ENCODE measurements at regions not wholly inside any gene's neighbourhood (a gene's known extent, or its start where the extent isn't known, plus 50 kb on each side); places are given as distances from the start of the nearest gene placed in this dataset.

GRCh38 chr14:101120641-101121507, 217.4 kb upstream of the RTL1 start:
- Mint-ChIP-seq H3K27me3 (peaks cover 7 to 9% of the 10 kb centered on the region in 2 donors), H3K4me1 (peaks cover 23 to 24% (median 23%) of the 10 kb centered on the region in 3 donors), H3K36me3 (no peaks in the 10 kb centered on the region), H3K9me3 (no peaks in the 10 kb centered on the region), H3K4me3 (peak overlapping the region; percentile 53 to 70 (median 68)), H3K27ac (peak overlapping the region in 1 of 2 donors; percentile 44)
- peak; percentile 38 to 48 (median 44) for ATAC-seq (replicated peaks in 1 of 4)
- peaks cover 0 to 25% of the 10 kb centered on the region in 2 experiments for H3K27me3 ChIP-seq (replicated peaks in 1 of 2; ENCODE audit: control insufficient read depth in 2 of 2, extremely low read depth in 1 of 2, insufficient read depth in 2 of 2, low read length in 1 of 2)
- peak in 9 of 35 experiments; percentile 7 to 48 (median 19) for DNase-seq
- ChIA-PET POLR2A (no interaction called here), CTCF (no interaction called here)
- H3K4me1 ChIP-seq (ENCODE audit: control insufficient read depth in 1 of 2, extremely low read depth in 1 of 2, insufficient read depth in 2 of 2, low read length in 2 of 2): peaks cover 0 to 21% of the 10 kb centered on the region in 2 experiments
- no peaks in the 10 kb centered on the region for H3K36me3 ChIP-seq (ENCODE audit: control insufficient read depth in 2 of 2, extremely low read depth in 1 of 2, insufficient read depth in 1 of 2, low read length in 1 of 2)
- H3K4me3 ChIP-seq (ENCODE audit: control insufficient read depth in 1 of 2, extremely low read depth in 1 of 2, low read length in 1 of 2): no peak overlapping the region
- no peak overlapping the region for H3K27ac ChIP-seq (ENCODE audit: low read length)
- WGBS (ENCODE audit: insufficient coverage): 27% methylated on average over 17 of the region's 19 CpGs
- H3K9me3 ChIP-seq: no peaks in the 10 kb centered on the region

DNA sequence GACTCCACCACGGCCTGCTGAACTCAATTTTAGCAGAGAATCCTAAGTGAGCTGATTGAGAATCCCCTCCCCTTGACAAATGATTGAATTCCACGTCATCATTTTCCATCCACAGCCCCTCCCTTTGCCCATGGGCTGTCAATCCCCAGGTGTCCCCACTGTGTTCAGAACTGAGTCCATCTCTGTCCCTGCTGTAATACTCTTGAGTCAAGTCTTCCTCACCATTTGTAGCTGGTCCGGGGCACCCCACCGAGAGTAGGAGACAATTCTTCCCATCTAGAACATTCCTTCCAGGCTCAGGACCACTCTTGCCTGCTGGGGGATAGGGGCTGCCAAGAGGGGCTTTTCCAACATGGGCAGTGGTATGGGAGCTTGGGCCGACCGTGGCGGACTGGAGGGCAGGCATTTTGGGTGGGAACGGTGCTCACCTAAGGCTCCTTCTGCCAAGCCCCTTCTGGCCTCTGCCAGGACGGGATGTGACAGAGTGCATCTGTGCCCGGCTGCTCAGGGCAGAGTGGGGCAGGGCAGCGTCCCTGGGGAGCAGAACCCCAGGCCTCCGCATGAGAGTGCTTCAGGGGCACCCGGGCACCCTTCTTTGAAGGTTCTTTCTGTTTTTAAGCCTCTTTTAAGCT, 218.1 kb upstream of the RTL1 start:
- ChIA-PET POLR2A (no interaction called here), CTCF (no interaction called here)
- WGBS (ENCODE audit: insufficient coverage): 75% methylated on average over 11 of the region's 13 CpGs
- H3K27ac ChIP-seq (ENCODE audit: low read length): no peak overlapping the region
- ATAC-seq (replicated peaks in 1 of 4) (no peak), DNase-seq (peak in 1 of 35 experiments; percentile 19)
- peaks cover 0 to 31% of the 10 kb centered on the region in 2 experiments for H3K27me3 ChIP-seq (replicated peaks in 1 of 2; ENCODE audit: control insufficient read depth in 2 of 2, extremely low read depth in 1 of 2, insufficient read depth in 2 of 2, low read length in 1 of 2)
- peaks cover 23 to 24% (median 23%) of the 10 kb centered on the region in 3 donors for H3K4me1 Mint-ChIP-seq
- H3K4me3 ChIP-seq (ENCODE audit: control insufficient read depth in 1 of 2, extremely low read depth in 1 of 2, low read length in 1 of 2): no peak overlapping the region
- H3K4me1 ChIP-seq (ENCODE audit: control insufficient read depth in 1 of 2, extremely low read depth in 1 of 2, insufficient read depth in 2 of 2, low read length in 2 of 2): peaks cover 0 to 21% of the 10 kb centered on the region in 2 experiments
- no peaks in the 10 kb centered on the region for H3K9me3 Mint-ChIP-seq
- no peaks in the 10 kb centered on the region for H3K36me3 ChIP-seq (ENCODE audit: control insufficient read depth in 2 of 2, extremely low read depth in 1 of 2, insufficient read depth in 1 of 2, low read length in 1 of 2)
- no peaks in the 10 kb centered on the region for H3K36me3 Mint-ChIP-seq
- H3K4me3 Mint-ChIP-seq: peak overlapping the region in 2 of 3 donors; percentile 68 to 70
- H3K9me3 ChIP-seq: no peaks in the 10 kb centered on the region
- H3K27ac Mint-ChIP-seq: no peak overlapping the region
- peaks cover 7 to 9% of the 10 kb centered on the region in 2 donors for H3K27me3 Mint-ChIP-seq

DNA sequence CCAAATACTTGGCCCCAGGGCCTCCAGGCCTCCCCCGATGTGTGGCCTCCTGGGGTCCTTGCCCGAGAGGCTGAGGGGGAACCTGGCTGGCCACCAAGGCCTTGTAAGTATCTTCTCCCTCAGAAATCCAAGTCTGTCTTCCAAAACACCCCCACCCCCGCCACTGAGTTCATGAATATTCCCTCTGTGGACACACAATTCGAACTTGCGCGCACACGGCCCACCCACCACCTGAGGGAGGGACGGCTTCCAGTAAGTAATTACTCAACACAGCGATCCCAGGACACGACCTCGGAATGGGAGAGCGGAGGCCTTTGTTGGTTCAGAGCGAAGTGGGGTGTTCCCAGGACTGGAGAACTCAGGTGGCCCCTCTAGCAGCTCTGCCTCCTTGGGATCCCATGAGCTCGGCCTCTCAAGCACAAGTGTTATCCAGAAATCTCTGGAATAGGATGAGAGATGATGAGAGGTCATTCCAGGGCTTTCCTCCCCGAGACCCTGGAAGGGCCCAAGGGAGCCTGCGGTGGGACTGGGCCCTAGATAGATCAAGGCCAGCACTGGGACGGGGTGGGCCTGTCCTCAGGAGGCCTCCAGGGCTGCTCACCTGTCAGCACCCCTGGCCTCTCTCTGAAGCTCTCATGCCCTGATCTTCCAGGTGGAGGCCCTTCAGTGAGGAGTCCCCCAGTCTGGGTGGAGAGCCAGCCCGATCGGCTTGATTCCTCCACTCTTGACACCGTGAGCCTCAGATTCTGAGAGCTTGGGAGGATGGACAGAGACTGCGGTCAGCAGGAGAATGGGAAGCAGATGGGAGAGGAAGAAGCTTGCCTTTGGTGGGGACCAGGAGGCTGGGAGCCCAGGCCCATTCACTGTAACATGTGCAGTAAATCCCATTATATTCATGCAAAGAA, 219.0 kb upstream of the RTL1 start:
- no peak overlapping the region for H3K4me3 ChIP-seq (ENCODE audit: control insufficient read depth in 1 of 2, extremely low read depth in 1 of 2, low read length in 1 of 2)
- peaks cover 6 to 15% of the 10 kb centered on the region in 2 donors for H3K27me3 Mint-ChIP-seq
- no peaks in the 10 kb centered on the region for H3K9me3 ChIP-seq
- H3K9me3 Mint-ChIP-seq: no peaks in the 10 kb centered on the region
- no peak overlapping the region for H3K27ac Mint-ChIP-seq
- POLR2A ChIA-PET: no interaction called here
- peaks cover 0 to 31% of the 10 kb centered on the region in 2 experiments for H3K27me3 ChIP-seq (replicated peaks in 1 of 2; ENCODE audit: control insufficient read depth in 2 of 2, extremely low read depth in 1 of 2, insufficient read depth in 2 of 2, low read length in 1 of 2)
- H3K4me3 Mint-ChIP-seq: peak overlapping the region in 1 of 3 donors; percentile 26
- no peaks in the 10 kb centered on the region for H3K36me3 Mint-ChIP-seq
- H3K4me1 Mint-ChIP-seq: peaks cover 23 to 24% (median 23%) of the 10 kb centered on the region in 3 donors
- H3K27ac ChIP-seq (ENCODE audit: low read length): no peak overlapping the region
- peak in 1 of 35 experiments; percentile 16 for DNase-seq
- ATAC-seq (replicated peaks in 1 of 4): no peak
- CTCF ChIA-PET: no interaction called here
- 81% methylated on average over 10 of the region's 21 CpGs for WGBS (ENCODE audit: insufficient coverage)
- no peaks in the 10 kb centered on the region for H3K36me3 ChIP-seq (ENCODE audit: control insufficient read depth in 2 of 2, extremely low read depth in 1 of 2, insufficient read depth in 1 of 2, low read length in 1 of 2)
- peaks cover 0 to 21% of the 10 kb centered on the region in 2 experiments for H3K4me1 ChIP-seq (ENCODE audit: control insufficient read depth in 1 of 2, extremely low read depth in 1 of 2, insufficient read depth in 2 of 2, low read length in 2 of 2)

DNA sequence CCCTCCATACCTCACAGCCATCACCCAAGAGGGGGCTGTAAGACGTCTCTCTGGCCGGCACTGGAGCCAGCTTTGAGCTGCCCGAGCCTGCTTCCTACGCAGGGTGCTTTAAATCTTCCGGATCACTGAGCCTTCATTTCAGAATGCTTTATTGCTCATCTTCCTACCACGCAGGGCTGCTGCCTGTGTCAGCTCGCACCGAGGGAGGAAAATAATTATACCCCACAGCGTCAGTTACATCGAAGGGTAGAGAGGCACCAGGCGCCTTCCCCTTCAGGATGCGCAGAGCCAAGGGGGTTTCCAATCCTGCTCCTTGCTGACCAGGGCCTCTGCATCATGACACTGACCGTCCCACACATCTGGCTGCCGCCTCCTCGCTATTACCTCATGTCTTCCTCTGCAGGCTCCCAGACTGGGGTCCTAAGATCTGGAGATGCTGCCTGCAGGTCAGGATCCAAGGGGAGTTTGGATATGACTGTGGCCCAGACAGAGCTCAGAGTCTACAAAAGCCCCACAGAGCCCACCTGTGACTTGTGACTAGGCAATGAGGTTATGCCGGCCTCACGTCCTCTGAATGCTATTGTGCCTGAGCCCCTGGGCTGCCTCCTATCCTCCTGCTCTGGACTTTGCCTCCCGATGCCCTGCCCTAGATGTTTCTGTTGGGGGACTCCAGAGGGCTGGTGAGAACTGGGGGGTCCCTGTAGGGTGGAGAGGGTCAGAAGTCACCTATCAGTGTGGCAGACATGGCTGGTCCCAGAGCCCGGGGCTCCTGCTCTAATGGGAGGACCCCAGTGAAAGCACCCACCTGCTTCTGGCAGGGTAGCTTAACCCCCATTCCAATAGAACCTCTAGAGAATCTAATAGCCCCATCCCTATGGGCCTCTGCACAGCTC, 220.3 kb upstream of the RTL1 start:
- H3K27ac Mint-ChIP-seq: no peak overlapping the region
- no peak for DNase-seq

GRCh38 chr14:101124815-101125214, 221.3 kb upstream of the RTL1 start:
- POLR2A ChIA-PET: no interaction called here
- Mint-ChIP-seq H3K36me3 (no peaks in the 10 kb centered on the region), H3K27ac (no peak overlapping the region), H3K4me3 (no peak overlapping the region), H3K4me1 (peaks cover 17 to 22% (median 19%) of the 10 kb centered on the region in 3 donors), H3K27me3 (peaks cover 12 to 29% of the 10 kb centered on the region in 2 donors), H3K9me3 (peaks cover 3 to 5% (median 5%) of the 10 kb centered on the region in 3 donors)
- Histone ChIP-seq H3K27me3 (replicated peaks in 1 of 2; ENCODE audit: control insufficient read depth in 2 of 2, extremely low read depth in 1 of 2, insufficient read depth in 2 of 2, low read length in 1 of 2) (peaks cover 0 to 33% of the 10 kb centered on the region in 2 experiments), H3K4me1 (ENCODE audit: control insufficient read depth in 1 of 2, extremely low read depth in 1 of 2, insufficient read depth in 2 of 2, low read length in 2 of 2) (peaks cover 0 to 18% of the 10 kb centered on the region in 2 experiments), H3K9me3 (no peaks in the 10 kb centered on the region), H3K27ac (ENCODE audit: low read length) (no peak overlapping the region), H3K36me3 (ENCODE audit: control insufficient read depth in 2 of 2, extremely low read depth in 1 of 2, insufficient read depth in 1 of 2, low read length in 1 of 2) (no peaks in the 10 kb centered on the region), H3K4me3 (ENCODE audit: control insufficient read depth in 1 of 2, extremely low read depth in 1 of 2, low read length in 1 of 2) (no peak overlapping the region)
- DNase-seq (peak in 1 of 35 experiments; percentile 19), ATAC-seq (replicated peaks in 1 of 4) (no peak)
- WGBS (ENCODE audit: insufficient coverage): 93% methylated on average over 8 of the region's 11 CpGs
- CTCF ChIA-PET: no interaction called here

More for the DNA sequence above, 220.3 kb upstream of the RTL1 start:
- peaks cover 10 to 26% of the 10 kb centered on the region in 2 donors for H3K27me3 Mint-ChIP-seq
- peaks cover 0 to 21% of the 10 kb centered on the region in 2 experiments for H3K4me1 ChIP-seq (ENCODE audit: control insufficient read depth in 1 of 2, extremely low read depth in 1 of 2, insufficient read depth in 2 of 2, low read length in 2 of 2)
- no peak overlapping the region for H3K27ac ChIP-seq (ENCODE audit: low read length)
- WGBS (ENCODE audit: insufficient coverage): 94% methylated on average over 18 of the region's 19 CpGs
- no peaks in the 10 kb centered on the region for H3K36me3 ChIP-seq (ENCODE audit: control insufficient read depth in 2 of 2, extremely low read depth in 1 of 2, insufficient read depth in 1 of 2, low read length in 1 of 2)
- no peak for ATAC-seq (replicated peaks in 1 of 4)
- H3K9me3 Mint-ChIP-seq: peaks cover 3 to 5% (median 5%) of the 10 kb centered on the region in 3 donors
- H3K36me3 Mint-ChIP-seq: no peaks in the 10 kb centered on the region
- no peaks in the 10 kb centered on the region for H3K9me3 ChIP-seq
- H3K4me3 Mint-ChIP-seq: no peak overlapping the region
- ChIA-PET POLR2A (no interaction called here), CTCF (no interaction called here)
- no peak overlapping the region for H3K4me3 ChIP-seq (ENCODE audit: control insufficient read depth in 1 of 2, extremely low read depth in 1 of 2, low read length in 1 of 2)
- H3K27me3 ChIP-seq (replicated peaks in 1 of 2; ENCODE audit: control insufficient read depth in 2 of 2, extremely low read depth in 1 of 2, insufficient read depth in 2 of 2, low read length in 1 of 2): peaks cover 0 to 38% of the 10 kb centered on the region in 2 experiments
- peaks cover 23 to 24% (median 23%) of the 10 kb centered on the region in 3 donors for H3K4me1 Mint-ChIP-seq

Data from T-cell (primary cell).